Prostate gland (tissue), 2 donors: ENCODE measurements at regions not wholly inside any gene's neighbourhood (a gene's known extent, or its start where the extent isn't known, plus 50 kb on each side); places are given as distances from the start of the nearest gene placed in this dataset.

ENCODE experiments used
- CTCF ChIP-seq, 4 experiments: fragments of 200-600 bp in 2 of 4; fragments of 450-650 bp in 2 of 4; sonication (generic) in 2 of 4; IDR thresholded peaks; 1 replicate in 3 of 4; 2 replicates in 1 of 4; pipeline ENCODE4 v1.5.1; 2016 to 2019; ENCODE audit warnings: antibody characterized with exemption in 4 of 4, mild to moderate bottlenecking in 2 of 4, moderate library complexity in 2 of 4
- POLR2A ChIP-seq: fragments of 450-650 bp; IDR thresholded peaks from one replicate; pipeline ENCODE4 v1.6.1; 2016; ENCODE audit warnings: antibody characterized with exemption, mild to moderate bottlenecking

GRCh38 chr4:121269001-121269400, 104.9 kb upstream of the TNIP3 start:
- TF ChIP-seq POLR2A (no peak), CTCF (IDR thresholded peaks at IDR 0.05) (no peak)
